Activated T-cell treated with anti-CD3 and anti-CD28 coated beads for 24 hours (primary cell): ENCODE measurements at regions not wholly inside any gene's neighbourhood (a gene's known extent, or its start where the extent isn't known, plus 50 kb on each side); places are given as distances from the start of the nearest gene placed in this dataset.

Experiments
- DNase-seq: peaks from one replicate; pipeline ENCODE4 v3.0.0-alpha.2; 2020; ENCODE audit warnings: low read depth

GRCh38 chr5:6548756-6549285, 84.0 kb downstream of the NSUN2 start:
- DNase-seq: no peak

DNA sequence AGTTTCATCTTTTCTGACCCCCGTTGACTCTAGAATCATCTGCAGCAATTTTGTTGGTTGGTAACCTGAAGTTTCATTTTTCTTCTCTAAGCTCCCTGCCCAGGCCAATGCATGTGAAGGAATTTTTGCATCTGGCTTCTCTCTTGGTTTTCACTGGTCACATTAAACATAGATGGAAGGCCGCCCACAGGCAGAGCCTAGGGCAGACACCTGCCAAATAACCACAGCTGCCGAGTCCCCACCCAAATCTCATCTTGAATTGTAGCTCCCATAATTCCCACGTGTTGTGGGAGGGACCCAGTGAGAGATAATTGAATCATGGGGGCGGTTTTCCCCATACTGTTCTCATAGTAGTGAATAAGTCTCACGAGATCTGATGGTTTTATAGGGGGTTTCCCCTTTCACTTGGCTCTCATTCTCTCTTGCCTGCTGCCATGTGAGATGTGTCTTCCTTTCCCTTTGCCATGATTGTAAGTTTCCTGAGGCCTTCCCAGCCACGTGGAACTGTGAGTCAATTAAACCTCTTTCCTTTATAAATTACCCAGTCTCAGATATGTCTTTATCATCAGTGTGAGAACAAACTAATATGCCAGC, 84.8 kb downstream of the NSUN2 start:
- DNase-seq: peak; percentile 6

GRCh38 chr5:6547498-6547897, 85.3 kb downstream of the NSUN2 start:
- no peak for DNase-seq

DNA sequence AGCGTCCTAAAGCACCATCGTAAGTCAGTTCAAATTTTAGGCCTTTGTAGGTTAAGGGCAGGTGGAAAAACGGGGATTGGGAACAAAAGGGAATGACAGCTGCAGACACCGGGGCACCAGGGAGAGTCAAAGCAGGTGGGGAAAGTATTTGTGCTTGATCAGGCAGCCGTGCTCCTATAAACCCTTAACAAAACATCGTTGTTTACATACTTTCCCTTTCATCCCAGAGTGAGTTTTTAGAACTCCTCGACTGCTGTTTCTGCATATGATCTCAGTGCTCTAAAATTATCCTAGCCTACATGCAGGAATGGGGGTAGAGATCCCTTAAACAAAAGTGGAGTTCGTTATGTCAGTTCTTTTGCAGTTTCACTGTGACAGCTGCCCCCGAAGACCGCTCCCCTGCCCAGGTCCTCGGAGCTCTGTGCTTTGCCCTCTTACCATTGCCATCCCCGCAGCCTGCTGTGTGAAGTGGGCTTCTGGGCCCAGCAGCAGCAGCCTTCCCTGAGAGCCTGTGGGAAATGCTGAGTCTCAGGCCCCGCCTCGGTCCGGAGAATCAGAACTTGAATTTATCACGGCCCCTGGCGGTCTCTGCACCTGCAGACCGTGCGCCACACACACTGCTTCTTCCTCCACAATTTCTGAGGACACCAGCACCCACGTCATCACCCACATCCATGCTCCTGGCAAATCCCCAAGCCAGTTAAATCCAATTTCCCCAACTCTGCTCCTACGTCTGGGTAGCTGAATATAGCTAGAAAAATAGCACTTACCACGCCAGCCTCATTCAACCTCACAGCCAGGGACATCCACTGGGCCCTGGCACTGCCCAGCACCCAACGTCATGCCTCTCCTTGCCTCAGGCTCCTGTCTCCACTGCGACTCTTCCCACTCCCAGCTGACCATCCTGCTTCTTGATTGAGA, 86.8 kb downstream of the NSUN2 start:
- no peak for DNase-seq

DNA sequence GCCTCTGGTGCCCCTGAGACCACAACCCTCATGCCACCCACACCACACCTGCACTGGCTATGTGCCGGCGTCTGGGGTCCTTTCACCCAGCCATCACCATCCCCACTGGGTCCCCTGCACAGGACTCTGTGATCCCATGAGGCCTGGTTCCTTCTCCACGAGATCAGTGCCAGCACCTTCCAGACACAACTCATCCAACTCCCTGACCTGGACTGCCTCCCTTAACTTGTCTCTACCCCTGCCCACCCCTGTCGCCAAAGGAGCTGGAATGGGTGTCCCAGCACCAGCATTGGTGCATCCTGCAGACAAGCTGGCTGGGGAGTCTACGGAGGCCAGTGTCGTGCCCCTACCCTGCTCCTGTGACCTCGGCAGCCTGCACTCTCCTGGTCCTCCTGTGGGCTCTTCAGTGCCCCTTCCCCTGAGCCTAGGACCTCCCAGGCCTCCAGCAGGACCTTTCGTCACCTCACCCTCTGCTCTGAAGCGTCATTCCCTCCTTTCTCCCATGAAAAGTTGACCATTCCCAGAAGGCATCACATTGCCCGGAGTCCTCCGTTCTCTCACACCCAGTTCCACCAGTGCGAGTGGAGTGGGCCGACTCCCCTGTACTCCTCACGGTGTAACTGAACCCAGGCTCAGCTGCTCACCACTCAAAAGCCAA, 87.7 kb downstream of the NSUN2 start:
- no peak for DNase-seq

DNA sequence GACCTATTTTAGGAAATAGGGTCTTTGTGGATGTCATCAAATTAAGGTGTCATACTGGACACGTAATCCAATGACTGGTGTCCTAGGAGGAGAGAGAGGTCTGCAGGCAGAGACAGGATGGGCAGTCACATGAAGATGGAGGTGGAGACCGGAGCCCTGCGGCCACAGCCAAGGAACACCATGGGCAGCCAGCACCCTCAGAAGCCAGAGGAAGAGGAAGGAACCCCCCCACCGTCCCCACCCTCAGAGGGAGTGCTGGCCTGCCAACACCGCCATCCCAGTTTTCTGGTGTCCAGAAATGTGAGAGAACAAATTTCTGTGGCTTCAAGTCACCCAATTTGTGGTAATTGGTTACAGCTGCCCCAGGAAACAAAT, 88.3 kb downstream of the NSUN2 start:
- DNase-seq: no peak
